Ectodermal cell (in vitro differentiated cells): ENCODE measurements at regions not wholly inside any gene's neighbourhood (a gene's known extent, or its start where the extent isn't known, plus 50 kb on each side); places are given as distances from the start of the nearest gene placed in this dataset.

ENCODE experiments used
- H3K27ac ChIP-seq: 2 replicates; pipeline ENCODE4 v1.7.0; 2013; ENCODE audit warnings: mild to moderate bottlenecking, low read depth, low read length; ENCODE audit not compliant: insufficient read depth, poor library complexity, severe bottlenecking
- H3K27me3 ChIP-seq: 2 replicates; pipeline ENCODE4 v1.7.0; 2013; ENCODE audit warnings: mild to moderate bottlenecking, low read length; ENCODE audit not compliant: insufficient read depth, control insufficient read depth, poor library complexity, severe bottlenecking
- H3K36me3 ChIP-seq: one replicate; pipeline ENCODE4 v1.7.0; 2013; ENCODE audit warnings: low read length; ENCODE audit not compliant: control insufficient read depth, insufficient read depth
- H3K4me1 ChIP-seq: one replicate; pipeline ENCODE4 v1.7.0; 2013; ENCODE audit warnings: low read length; ENCODE audit not compliant: control insufficient read depth, insufficient read depth
- H3K4me3 ChIP-seq: 2 replicates; pipeline ENCODE4 v1.7.0; 2013; ENCODE audit warnings: low read depth, low read length, control low read depth; ENCODE audit not compliant: insufficient read depth
- H3K9me3 ChIP-seq: 2 replicates; pipeline ENCODE4 v1.7.0; 2013; ENCODE audit warnings: mild to moderate bottlenecking, low read length, moderate library complexity; ENCODE audit not compliant: control insufficient read depth
- WGBS, 2 experiments: methylation state at CpG; one replicate each; pipeline ENCODE4 v1.1.7; 2013; ENCODE audit warnings: missing lambda C conversion rate in 2 of 2; 5-methylcytosine and 5-hydroxymethylcytosine counted together

- H3K36me3 ChIP-seq, result no peaks in the 10 kb centered on the region
- H3K9me3 ChIP-seq, result no peaks in the 10 kb centered on the region
- WGBS, 2 experiments, result 94 to 100% methylated on average over 2 of the region's 2 CpGs
- no peak overlapping the region for H3K4me3 ChIP-seq
- no peak overlapping the region for H3K27ac ChIP-seq
- no peaks in the 10 kb centered on the region for H3K27me3 ChIP-seq
- H3K4me1 ChIP-seq, result no peaks in the 10 kb centered on the region
These were observed 201.9 kb upstream of the UBASH3B start for GRCh38 chr11:122453586-122453985.

- Histone ChIP-seq H3K9me3 (no peaks in the 10 kb centered on the region), H3K4me3 (no peak overlapping the region), H3K27ac (no peak overlapping the region), H3K4me1 (no peaks in the 10 kb centered on the region), H3K36me3 (no peaks in the 10 kb centered on the region), H3K27me3 (no peaks in the 10 kb centered on the region)
- WGBS, 2 experiments, result 92 to 96% methylated on average over 8 of the region's 9 CpGs
These were observed 203.6 kb upstream of the UBASH3B start for GRCh38 chr11:122451911-122452310.

GRCh38 chr11:122441666-122442035 lies 213.9 kb upstream of the UBASH3B start:
- WGBS, 2 experiments, result 0 to 17% methylated on average over 2 to 3 of the region's 3 CpGs
- Histone ChIP-seq H3K4me1 (peaks cover 19% of the 10 kb centered on the region), H3K4me3 (no peak overlapping the region), H3K27ac (peak overlapping the region; percentile 56), H3K27me3 (no peaks in the 10 kb centered on the region), H3K9me3 (no peaks in the 10 kb centered on the region), H3K36me3 (no peaks in the 10 kb centered on the region)

- Histone ChIP-seq H3K27me3 (no peaks in the 10 kb centered on the region), H3K4me3 (peak overlapping the region; percentile 22), H3K36me3 (no peaks in the 10 kb centered on the region), H3K4me1 (peaks cover 19% of the 10 kb centered on the region), H3K9me3 (no peaks in the 10 kb centered on the region), H3K27ac (peak overlapping the region; percentile 91)
- 2 to 3% methylated on average over 22 to 26 of the region's 28 CpGs for WGBS, 2 experiments
These were observed 214.5 kb upstream of the UBASH3B start for GRCh38 chr11:122440811-122441665.

- H3K27ac ChIP-seq, result peak overlapping the region; percentile 91
- no peaks in the 10 kb centered on the region for H3K36me3 ChIP-seq
- H3K4me3 ChIP-seq, result peak overlapping the region; percentile 22
- no peaks in the 10 kb centered on the region for H3K9me3 ChIP-seq
- no peaks in the 10 kb centered on the region for H3K27me3 ChIP-seq
- peaks cover 19% of the 10 kb centered on the region for H3K4me1 ChIP-seq
- 17 to 18% methylated on average over 25 to 26 of the region's 29 CpGs for WGBS, 2 experiments
These were observed 215.4 kb upstream of the UBASH3B start for GRCh38 chr11:122439866-122440810.

- no peak overlapping the region for H3K27ac ChIP-seq
- H3K4me3 ChIP-seq, result no peak overlapping the region
- no peaks in the 10 kb centered on the region for H3K27me3 ChIP-seq
- no peaks in the 10 kb centered on the region for H3K9me3 ChIP-seq
- peaks cover 9% of the 10 kb centered on the region for H3K4me1 ChIP-seq
- H3K36me3 ChIP-seq, result no peaks in the 10 kb centered on the region
- 91 to 95% methylated on average over 3 of the region's 3 CpGs for WGBS, 2 experiments
These were observed 219.3 kb upstream of the UBASH3B start for GRCh38 chr11:122436188-122436555.

- H3K4me3 ChIP-seq, result no peak overlapping the region
- peaks cover 9% of the 10 kb centered on the region for H3K4me1 ChIP-seq
- no peak overlapping the region for H3K27ac ChIP-seq
- no peaks in the 10 kb centered on the region for H3K9me3 ChIP-seq
- no peaks in the 10 kb centered on the region for H3K36me3 ChIP-seq
- WGBS, 2 experiments, result 92 to 96% methylated on average over 7 of the region's 7 CpGs
- H3K27me3 ChIP-seq, result no peaks in the 10 kb centered on the region
These were observed 219.9 kb upstream of the UBASH3B start for GRCh38 chr11:122435540-122436187.

- 0 to 12% methylated on average over 1 of the region's 1 CpG for WGBS, 2 experiments
These were observed 220.7 kb upstream of the UBASH3B start for GRCh38 chr11:122434786-122435185.

GRCh38 chr11:122430490-122430889 lies 225.0 kb upstream of the UBASH3B start:
- no peak overlapping the region for H3K4me3 ChIP-seq
- no peaks in the 10 kb centered on the region for H3K4me1 ChIP-seq
- 94 to 98% methylated on average over 4 of the region's 4 CpGs for WGBS, 2 experiments
- H3K9me3 ChIP-seq, result no peaks in the 10 kb centered on the region
- H3K27me3 ChIP-seq, result no peaks in the 10 kb centered on the region
- no peak overlapping the region for H3K27ac ChIP-seq
- no peaks in the 10 kb centered on the region for H3K36me3 ChIP-seq

More at GRCh38 chr11:122434786-122435185, 220.7 kb upstream of the UBASH3B start:
- Histone ChIP-seq H3K27ac (no peak overlapping the region), H3K36me3 (no peaks in the 10 kb centered on the region), H3K4me3 (no peak overlapping the region), H3K9me3 (no peaks in the 10 kb centered on the region), H3K4me1 (peaks cover 6% of the 10 kb centered on the region), H3K27me3 (no peaks in the 10 kb centered on the region)

- Histone ChIP-seq H3K4me1 (no peaks in the 10 kb centered on the region), H3K27ac (no peak overlapping the region), H3K4me3 (no peak overlapping the region), H3K27me3 (no peaks in the 10 kb centered on the region), H3K36me3 (no peaks in the 10 kb centered on the region), H3K9me3 (no peaks in the 10 kb centered on the region)
- WGBS, 2 experiments, result 95 to 100% methylated on average over 2 of the region's 2 CpGs
These were observed 229.4 kb upstream of the UBASH3B start for GRCh38 chr11:122426073-122426472.
